Neutrophil (primary cell): ENCODE measurements at regions not wholly inside any gene's neighbourhood (a gene's known extent, or its start where the extent isn't known, plus 50 kb on each side); places are given as distances from the start of the nearest gene placed in this dataset.

Experiments
- H3K27ac ChIP-seq: fragments of 200-600 bp; sonication (generic); 2 replicates; pipeline ENCODE4 v1.5.1; 2016; ENCODE audit warnings: mild to moderate bottlenecking, moderate library complexity
- H3K27me3 ChIP-seq: fragments of 200-600 bp; sonication (generic); 2 replicates; pipeline ENCODE4 v1.6.0; 2016; ENCODE audit warnings: mild to moderate bottlenecking
- H3K36me3 ChIP-seq: fragments of 200-600 bp; sonication (generic); 2 replicates; pipeline ENCODE4 v1.5.1; 2017
- H3K4me1 ChIP-seq, 2 experiments: fragments of 200-600 bp in 1 of 2; sonication (generic) in 1 of 2; 1 replicate in 1 of 2; 2 replicates in 1 of 2; pipeline versions ENCODE4 v1.5.1 to v1.6.1; 2013 to 2016; ENCODE audit warnings: low read depth in 1 of 2, low read length in 1 of 2, mild to moderate bottlenecking in 1 of 2, moderate library complexity in 1 of 2; ENCODE audit not compliant: control insufficient read depth in 1 of 2, insufficient read depth in 1 of 2
- H3K4me3 ChIP-seq, 2 experiments: fragments of 200-600 bp in 1 of 2; sonication (generic) in 1 of 2; 1 replicate in 1 of 2; 2 replicates in 1 of 2; pipeline ENCODE4 v1.5.1; 2013 to 2016; ENCODE audit warnings: low read depth in 1 of 2, low read length in 1 of 2, mild to moderate bottlenecking in 1 of 2, moderate library complexity in 1 of 2
- H3K9me3 ChIP-seq: fragments of 200-600 bp; sonication (generic); 2 replicates; pipeline ENCODE4 v1.5.1; 2016
- TF ChIP-seq, protein P1 (sequence below): fragments of 200-600 bp; sonication (generic); IDR thresholded peaks from 2 replicates; pipeline ENCODE4 v1.5.1; 2016; ENCODE audit warnings: antibody characterized with exemption

DNA sequence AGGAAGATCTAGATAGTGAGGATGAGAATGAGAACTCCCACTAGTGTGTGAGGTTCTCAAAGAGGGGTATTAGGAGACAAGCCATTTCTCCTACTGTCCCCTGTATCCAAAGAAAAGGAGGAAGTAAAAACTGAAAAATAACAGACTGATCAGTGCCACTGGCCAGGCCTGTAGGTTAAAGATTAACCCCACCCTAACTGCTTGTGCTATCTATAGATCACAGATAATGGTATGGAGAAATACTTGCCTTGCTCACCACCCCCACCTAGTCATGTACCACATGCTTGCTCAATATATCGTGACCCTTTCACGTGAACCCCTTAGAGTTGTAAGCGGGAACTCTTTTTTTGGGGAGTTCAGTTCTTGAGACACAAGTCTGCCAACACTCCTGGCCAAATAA lies 519.7 kb upstream of the FRG2C start:
- H3K4me1 ChIP-seq: no peaks in the 10 kb centered on the region

DNA sequence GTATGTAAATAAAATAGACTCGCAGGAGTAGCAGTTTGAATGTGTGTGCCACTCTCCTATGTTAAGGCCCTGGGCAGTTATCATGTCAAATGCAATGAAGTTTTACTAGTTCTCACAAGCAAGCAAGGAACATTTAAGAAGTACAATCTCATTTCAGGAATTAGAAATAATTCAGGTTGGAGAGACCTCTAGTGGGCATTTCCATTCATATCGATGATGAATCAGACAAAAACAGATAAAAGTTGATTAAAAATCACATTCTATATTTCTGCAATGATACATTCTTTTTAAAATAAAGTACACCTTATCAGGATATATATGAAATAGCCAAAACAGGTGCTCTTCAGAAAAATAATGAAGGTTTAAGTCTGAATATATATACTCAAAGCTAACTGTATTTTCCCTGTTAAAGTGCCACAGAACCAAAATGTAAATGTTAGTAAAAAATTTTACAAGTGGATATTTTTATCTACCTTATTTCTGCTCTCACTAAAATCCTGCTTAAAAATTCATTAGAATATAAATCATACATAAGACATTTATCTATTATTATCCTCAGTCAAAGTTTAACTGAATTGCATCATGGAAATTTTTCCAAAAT lies 492.4 kb upstream of the FRG2C start:
- TF ChIP-seq, protein P1, sequence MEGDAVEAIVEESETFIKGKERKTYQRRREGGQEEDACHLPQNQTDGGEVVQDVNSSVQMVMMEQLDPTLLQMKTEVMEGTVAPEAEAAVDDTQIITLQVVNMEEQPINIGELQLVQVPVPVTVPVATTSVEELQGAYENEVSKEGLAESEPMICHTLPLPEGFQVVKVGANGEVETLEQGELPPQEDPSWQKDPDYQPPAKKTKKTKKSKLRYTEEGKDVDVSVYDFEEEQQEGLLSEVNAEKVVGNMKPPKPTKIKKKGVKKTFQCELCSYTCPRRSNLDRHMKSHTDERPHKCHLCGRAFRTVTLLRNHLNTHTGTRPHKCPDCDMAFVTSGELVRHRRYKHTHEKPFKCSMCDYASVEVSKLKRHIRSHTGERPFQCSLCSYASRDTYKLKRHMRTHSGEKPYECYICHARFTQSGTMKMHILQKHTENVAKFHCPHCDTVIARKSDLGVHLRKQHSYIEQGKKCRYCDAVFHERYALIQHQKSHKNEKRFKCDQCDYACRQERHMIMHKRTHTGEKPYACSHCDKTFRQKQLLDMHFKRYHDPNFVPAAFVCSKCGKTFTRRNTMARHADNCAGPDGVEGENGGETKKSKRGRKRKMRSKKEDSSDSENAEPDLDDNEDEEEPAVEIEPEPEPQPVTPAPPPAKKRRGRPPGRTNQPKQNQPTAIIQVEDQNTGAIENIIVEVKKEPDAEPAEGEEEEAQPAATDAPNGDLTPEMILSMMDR: no peak
- no peak overlapping the region for H3K27ac ChIP-seq
- no peaks in the 10 kb centered on the region for H3K9me3 ChIP-seq
- H3K4me3 ChIP-seq: no peak overlapping the region
- no peaks in the 10 kb centered on the region for H3K4me1 ChIP-seq
- peaks cover 3% of the 10 kb centered on the region for H3K27me3 ChIP-seq
- no peaks in the 10 kb centered on the region for H3K36me3 ChIP-seq

More for the DNA sequence above, 519.7 kb upstream of the FRG2C start:
- Histone ChIP-seq H3K27ac (no peak overlapping the region), H3K9me3 (no peaks in the 10 kb centered on the region), H3K4me3 (no peak overlapping the region), H3K27me3 (no peaks in the 10 kb centered on the region), H3K36me3 (no peaks in the 10 kb centered on the region)
- TF ChIP-seq, protein P1: no peak

DNA sequence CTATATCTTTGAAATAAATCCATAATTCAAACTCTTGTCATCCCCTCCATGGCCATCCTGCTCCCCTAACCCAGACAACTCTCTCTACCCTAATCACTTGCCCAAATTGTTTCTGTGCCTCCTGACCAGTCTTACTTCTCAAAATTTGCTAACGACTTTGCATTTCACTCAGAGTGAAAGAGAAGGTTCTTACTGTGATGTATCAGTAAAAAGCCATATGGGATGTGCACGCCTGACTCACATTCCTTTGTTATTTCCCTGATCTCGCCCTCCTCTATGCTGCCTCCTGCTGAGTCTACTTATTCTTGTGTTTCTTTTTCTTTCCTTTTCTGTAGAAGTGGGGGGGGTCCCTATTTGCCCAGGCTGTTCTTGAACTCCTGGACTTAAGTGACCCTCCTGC lies 487.2 kb upstream of the FRG2C start:
- H3K9me3 ChIP-seq: no peaks in the 10 kb centered on the region
- no peak overlapping the region for H3K27ac ChIP-seq
- TF ChIP-seq, protein P1: no peak
- no peaks in the 10 kb centered on the region for H3K36me3 ChIP-seq
- no peaks in the 10 kb centered on the region for H3K27me3 ChIP-seq
- no peak overlapping the region for H3K4me3 ChIP-seq
- no peaks in the 10 kb centered on the region for H3K4me1 ChIP-seq

GRCh38 chr3:75180235-75180944 lies 483.7 kb upstream of the FRG2C start:
- no peaks in the 10 kb centered on the region for H3K36me3 ChIP-seq
- H3K27ac ChIP-seq: no peak overlapping the region
- H3K27me3 ChIP-seq: no peaks in the 10 kb centered on the region
- H3K4me3 ChIP-seq: no peak overlapping the region
- TF ChIP-seq, protein P1: no peak
- no peaks in the 10 kb centered on the region for H3K9me3 ChIP-seq
- no peaks in the 10 kb centered on the region for H3K4me1 ChIP-seq

DNA sequence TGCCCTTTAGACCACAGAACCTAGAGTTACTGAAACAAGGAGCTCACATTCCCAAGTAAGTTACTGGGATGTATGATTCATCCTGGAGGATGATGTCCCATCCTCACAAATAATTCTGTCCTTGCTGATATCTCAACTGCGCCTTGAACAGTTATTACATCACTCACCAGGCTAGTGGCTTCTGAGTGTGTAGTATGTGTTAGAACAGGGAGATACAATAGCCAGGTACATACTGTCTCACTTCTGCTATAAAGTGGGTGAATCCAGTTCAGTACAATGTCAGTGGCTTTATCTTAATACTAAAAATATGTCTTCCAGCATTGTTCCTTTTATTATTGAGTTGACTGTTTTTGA lies 483.2 kb upstream of the FRG2C start:
- no peak overlapping the region for H3K4me3 ChIP-seq
- H3K9me3 ChIP-seq: no peaks in the 10 kb centered on the region
- no peaks in the 10 kb centered on the region for H3K4me1 ChIP-seq
- no peaks in the 10 kb centered on the region for H3K27me3 ChIP-seq
- no peak overlapping the region for H3K27ac ChIP-seq
- TF ChIP-seq, protein P1: no peak
- no peaks in the 10 kb centered on the region for H3K36me3 ChIP-seq
